Spleen (tissue), 7 donors: ENCODE measurements at regions not wholly inside any gene's neighbourhood (a gene's known extent, or its start where the extent isn't known, plus 50 kb on each side); places are given as distances from the start of the nearest gene placed in this dataset.

ENCODE experiments used
- CTCF ChIP-seq, 11 experiments: fragments of 200-600 bp in 7 of 11; fragments of 450-650 bp in 4 of 11; sonication (generic) in 4 of 11; IDR thresholded peaks in 8 of 11; conservative IDR thresholded peaks in 3 of 11; 1 replicate in 7 of 11; 2 replicates in 4 of 11; pipeline versions ENCODE4 v1.4.0 to v1.8.0; 2016 to 2021; ENCODE audit warnings: antibody characterized with exemption in 11 of 11, inconsistent platforms in 4 of 11, mild to moderate bottlenecking in 1 of 11
- POLR2A ChIP-seq, 3 donors: fragments of 450-650 bp; IDR thresholded peaks; one replicate each; pipeline ENCODE4 v1.5.1; 2017; ENCODE audit warnings: antibody characterized with exemption in 3 of 3, mild to moderate bottlenecking in 1 of 3
- donor health status: DM: no; HTN: no; CAD: no; lungs with moderate emphysema.
- donor health status: DM: no; HTN: no; CAD: no.
- donor health status: DM: no; HTN: no; CAD: no.

- no peak for TF ChIP-seq CTCF (IDR thresholded peaks at IDR 0.05 in 8 of 11, conservative IDR thresholded peaks at IDR 0.05 in 3 of 11)
- TF ChIP-seq POLR2A (IDR thresholded peaks at IDR 0.05) = no peak
Observed at GRCh38 chr9:95570646-95571045, 53.9 kb upstream of the PTCH1 start.
